Esophagus squamous epithelium (tissue), 4 donors: ENCODE measurements at regions not wholly inside any gene's neighbourhood (a gene's known extent, or its start where the extent isn't known, plus 50 kb on each side); places are given as distances from the start of the nearest gene placed in this dataset.

Experiments
- POLR2A ChIP-seq, 4 donors: fragments of 450-650 bp; IDR thresholded peaks; one replicate each; pipeline ENCODE4 v1.6.1; 2017; ENCODE audit warnings: antibody characterized with exemption in 4 of 4, mild to moderate bottlenecking in 4 of 4, moderate library complexity in 3 of 4
- TF ChIP-seq, protein P1 (sequence below), 6 experiments: fragments of 450-650 bp in 4 of 6; fragments of 200-600 bp in 2 of 6; sonication (generic) in 2 of 6; IDR thresholded peaks; one replicate each; pipeline ENCODE4 v1.5.1; 2016 to 2019; ENCODE audit warnings: antibody characterized with exemption in 6 of 6, mild to moderate bottlenecking in 4 of 6, moderate library complexity in 4 of 6

DNA sequence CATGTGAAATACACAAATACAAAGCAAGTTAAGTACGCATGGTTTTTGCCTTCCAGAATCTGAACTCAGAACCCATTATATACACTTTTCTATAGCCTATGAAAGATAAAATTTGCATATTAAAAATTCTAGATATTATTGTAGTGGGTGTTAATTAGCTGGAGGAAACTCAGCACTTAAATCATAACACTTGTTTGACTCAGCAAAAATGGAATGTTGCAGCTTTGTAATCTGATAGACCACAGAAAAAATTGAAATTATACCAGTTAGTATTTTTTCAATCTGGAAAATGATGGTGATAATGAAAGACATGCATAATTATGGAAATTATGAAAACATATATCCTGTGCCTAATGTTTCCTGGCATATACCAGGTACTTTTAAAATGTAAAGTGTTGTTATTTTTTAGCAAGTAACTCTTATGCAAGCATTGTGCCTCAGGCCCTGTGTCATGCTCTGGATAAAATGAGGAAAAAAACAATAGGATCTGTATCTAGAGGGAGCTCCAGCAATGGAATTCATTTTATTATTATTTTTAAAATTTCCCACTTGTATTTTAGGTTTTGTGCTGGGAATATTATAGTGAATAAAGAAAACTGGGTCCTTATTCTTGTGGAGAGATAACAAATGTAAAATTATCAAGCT, 490.4 kb upstream of the SEMA3A start:
- TF ChIP-seq, protein P1, sequence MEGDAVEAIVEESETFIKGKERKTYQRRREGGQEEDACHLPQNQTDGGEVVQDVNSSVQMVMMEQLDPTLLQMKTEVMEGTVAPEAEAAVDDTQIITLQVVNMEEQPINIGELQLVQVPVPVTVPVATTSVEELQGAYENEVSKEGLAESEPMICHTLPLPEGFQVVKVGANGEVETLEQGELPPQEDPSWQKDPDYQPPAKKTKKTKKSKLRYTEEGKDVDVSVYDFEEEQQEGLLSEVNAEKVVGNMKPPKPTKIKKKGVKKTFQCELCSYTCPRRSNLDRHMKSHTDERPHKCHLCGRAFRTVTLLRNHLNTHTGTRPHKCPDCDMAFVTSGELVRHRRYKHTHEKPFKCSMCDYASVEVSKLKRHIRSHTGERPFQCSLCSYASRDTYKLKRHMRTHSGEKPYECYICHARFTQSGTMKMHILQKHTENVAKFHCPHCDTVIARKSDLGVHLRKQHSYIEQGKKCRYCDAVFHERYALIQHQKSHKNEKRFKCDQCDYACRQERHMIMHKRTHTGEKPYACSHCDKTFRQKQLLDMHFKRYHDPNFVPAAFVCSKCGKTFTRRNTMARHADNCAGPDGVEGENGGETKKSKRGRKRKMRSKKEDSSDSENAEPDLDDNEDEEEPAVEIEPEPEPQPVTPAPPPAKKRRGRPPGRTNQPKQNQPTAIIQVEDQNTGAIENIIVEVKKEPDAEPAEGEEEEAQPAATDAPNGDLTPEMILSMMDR (IDR thresholded peaks at IDR 0.05), result no peak
- no peak for TF ChIP-seq POLR2A (IDR thresholded peaks at IDR 0.05)
